Mucosa of descending colon (tissue), 3 donors: ENCODE measurements at regions not wholly inside any gene's neighbourhood (a gene's known extent, or its start where the extent isn't known, plus 50 kb on each side); places are given as distances from the start of the nearest gene placed in this dataset.
"Not testable (repeated sequence)": the region's sequence is repeated elsewhere in the genome, so short reads cannot be mapped to it uniquely, and the experiment has no call there.

Source experiments
- ATAC-seq: fragments of 200-7000 bp; cut with Tn5 transposase; one replicate; pipeline ENCODE4 v1.9.1; 2020; ENCODE audit warnings: mild to moderate bottlenecking, moderate library complexity
- DNase-seq, 3 donors: peaks; one replicate each; pipeline ENCODE4 v3.0.0-alpha.2; 2020
- H3K36me3 ChIP-seq: fragments of 200-600 bp; one replicate; pipeline ENCODE4 v1.8.0; 2021; ENCODE audit warnings: low read depth, mild to moderate bottlenecking
- H3K4me1 ChIP-seq: fragments of 200-600 bp; one replicate; pipeline ENCODE4 v1.8.0; 2021; ENCODE audit warnings: low read depth, mild to moderate bottlenecking
- H3K4me3 ChIP-seq: fragments of 200-600 bp; one replicate; pipeline ENCODE4 v1.8.0; 2021; ENCODE audit warnings: mild to moderate bottlenecking
- H3K9me3 ChIP-seq: fragments of 200-600 bp; one replicate; pipeline ENCODE4 v1.8.0; 2021; ENCODE audit warnings: mild to moderate bottlenecking
- intact Hi-C, 2 donors: fragments of 100-400 bp; cut with DNase I in 1 of 2; cut with micrococcal nuclease in 1 of 2; formaldehyde crosslinking; loops; one replicate each; pipeline versions ENCODE4 v1.11.0 to v1.11.1; 2022; cut with DNase I, micrococcal nuclease
- TF ChIP-seq, protein P1 (sequence below): fragments of 200-600 bp; IDR thresholded peaks from one replicate; pipeline ENCODE4 v1.8.0; 2022; ENCODE audit warnings: antibody characterized with exemption, mild to moderate bottlenecking
- donor health status: DM: no; HTN: no; CAD: no; lungs with moderate emphysema.
- donor health status: DM: no; HTN: no; CAD: no.
- donor health status: DM: no; HTN: yes; CAD: no.

DNA sequence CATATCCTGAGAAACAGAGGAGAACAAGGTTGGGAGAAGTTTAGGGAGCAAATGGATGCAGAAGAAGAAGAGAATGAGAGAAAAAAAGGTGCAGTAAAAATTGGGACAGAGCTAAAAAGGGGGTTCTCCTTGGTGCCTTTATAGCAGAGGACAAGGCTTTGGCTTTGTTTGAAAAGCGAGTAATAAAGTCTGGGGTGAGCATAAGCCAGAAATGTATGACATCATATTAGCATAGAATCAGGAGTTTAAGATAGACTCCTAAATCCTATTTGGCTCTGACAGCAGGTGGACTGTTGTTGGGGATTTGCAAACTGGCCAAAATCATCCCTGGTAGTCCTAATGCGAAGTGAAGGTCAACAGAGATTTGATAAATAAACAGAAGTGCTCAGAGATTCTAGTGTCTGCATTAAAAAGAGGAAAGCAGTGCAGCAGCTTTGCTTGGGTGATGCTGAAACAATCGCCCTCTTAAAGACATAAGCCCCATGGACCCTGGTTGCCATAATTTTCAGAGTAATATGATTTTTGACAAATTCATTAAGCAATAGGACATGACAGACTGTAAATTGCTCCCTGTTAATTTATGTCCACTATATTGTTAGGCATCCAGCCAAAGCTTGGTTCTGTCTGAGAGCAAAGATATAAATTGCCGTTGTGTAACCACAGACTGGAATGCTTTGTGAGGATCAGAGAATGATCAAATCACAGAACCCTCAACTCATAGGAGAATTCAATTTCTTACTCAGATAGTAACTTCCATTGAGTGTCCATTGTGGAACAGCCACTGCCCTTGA lies 385.0 kb upstream of the NFIA start:
- intact Hi-C loops, result no loop called here
- DNase-seq (no peak), ATAC-seq (no peak)
- Histone ChIP-seq H3K4me3 (no peak overlapping the region), H3K4me1 (no peaks in the 10 kb centered on the region), H3K36me3 (no peaks in the 10 kb centered on the region), H3K9me3 (no peaks in the 10 kb centered on the region)
- TF ChIP-seq, protein P1, sequence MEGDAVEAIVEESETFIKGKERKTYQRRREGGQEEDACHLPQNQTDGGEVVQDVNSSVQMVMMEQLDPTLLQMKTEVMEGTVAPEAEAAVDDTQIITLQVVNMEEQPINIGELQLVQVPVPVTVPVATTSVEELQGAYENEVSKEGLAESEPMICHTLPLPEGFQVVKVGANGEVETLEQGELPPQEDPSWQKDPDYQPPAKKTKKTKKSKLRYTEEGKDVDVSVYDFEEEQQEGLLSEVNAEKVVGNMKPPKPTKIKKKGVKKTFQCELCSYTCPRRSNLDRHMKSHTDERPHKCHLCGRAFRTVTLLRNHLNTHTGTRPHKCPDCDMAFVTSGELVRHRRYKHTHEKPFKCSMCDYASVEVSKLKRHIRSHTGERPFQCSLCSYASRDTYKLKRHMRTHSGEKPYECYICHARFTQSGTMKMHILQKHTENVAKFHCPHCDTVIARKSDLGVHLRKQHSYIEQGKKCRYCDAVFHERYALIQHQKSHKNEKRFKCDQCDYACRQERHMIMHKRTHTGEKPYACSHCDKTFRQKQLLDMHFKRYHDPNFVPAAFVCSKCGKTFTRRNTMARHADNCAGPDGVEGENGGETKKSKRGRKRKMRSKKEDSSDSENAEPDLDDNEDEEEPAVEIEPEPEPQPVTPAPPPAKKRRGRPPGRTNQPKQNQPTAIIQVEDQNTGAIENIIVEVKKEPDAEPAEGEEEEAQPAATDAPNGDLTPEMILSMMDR, result no peak

DNA sequence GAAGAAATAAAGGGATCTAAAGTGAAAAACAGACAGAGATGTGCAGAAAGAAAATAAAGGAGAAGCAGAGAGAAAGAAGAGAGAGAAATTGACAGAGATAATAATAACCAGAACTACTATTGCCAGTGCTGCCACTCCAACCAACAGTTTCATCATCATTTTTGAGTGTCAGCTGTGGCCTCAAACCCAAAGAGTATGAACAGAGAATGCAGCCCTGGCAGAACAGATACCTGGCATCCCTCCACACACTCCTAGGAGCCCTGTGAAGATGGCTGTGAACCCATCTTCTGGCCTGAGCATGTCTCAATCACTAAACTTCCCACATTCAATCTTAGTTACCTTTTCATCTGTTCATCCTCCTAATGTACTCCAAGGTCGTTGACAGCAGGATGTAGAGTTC lies 385.8 kb upstream of the NFIA start:
- Histone ChIP-seq H3K4me1 (no peaks in the 10 kb centered on the region), H3K4me3 (no peak overlapping the region), H3K36me3 (no peaks in the 10 kb centered on the region), H3K9me3 (no peaks in the 10 kb centered on the region)
- no peak for ATAC-seq
- TF ChIP-seq, protein P1, result no peak
- DNase-seq, result no peak
- intact Hi-C loops, result no loop called here

DNA sequence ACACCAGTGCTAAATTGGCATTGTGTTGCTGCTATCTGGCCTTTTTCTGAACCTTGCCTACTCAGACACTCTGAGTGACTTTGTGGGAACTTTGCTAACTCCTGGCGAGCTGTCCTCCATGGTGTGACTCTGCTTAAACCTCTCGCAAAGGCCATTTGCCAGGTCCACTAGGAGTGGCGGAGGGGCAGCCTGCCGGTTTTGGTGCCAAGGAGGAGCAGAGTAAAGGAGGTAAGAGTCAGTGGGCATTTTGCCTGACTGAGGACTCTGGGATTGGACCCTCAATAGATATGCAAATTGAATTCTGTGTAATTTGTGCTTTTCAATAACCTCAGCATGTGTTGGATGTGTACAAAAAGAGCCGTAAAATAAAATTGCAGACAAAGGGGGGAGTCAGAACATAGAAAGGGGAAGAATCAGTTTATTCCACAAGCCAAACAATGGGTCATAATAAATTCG lies 386.6 kb upstream of the NFIA start:
- no peaks in the 10 kb centered on the region for H3K36me3 ChIP-seq
- H3K4me1 ChIP-seq, result no peaks in the 10 kb centered on the region
- no peak overlapping the region for H3K4me3 ChIP-seq
- no peaks in the 10 kb centered on the region for H3K9me3 ChIP-seq
- no peak for ATAC-seq
- TF ChIP-seq, protein P1, result no peak
- DNase-seq, result no peak
- intact Hi-C loops, result no loop called here

DNA sequence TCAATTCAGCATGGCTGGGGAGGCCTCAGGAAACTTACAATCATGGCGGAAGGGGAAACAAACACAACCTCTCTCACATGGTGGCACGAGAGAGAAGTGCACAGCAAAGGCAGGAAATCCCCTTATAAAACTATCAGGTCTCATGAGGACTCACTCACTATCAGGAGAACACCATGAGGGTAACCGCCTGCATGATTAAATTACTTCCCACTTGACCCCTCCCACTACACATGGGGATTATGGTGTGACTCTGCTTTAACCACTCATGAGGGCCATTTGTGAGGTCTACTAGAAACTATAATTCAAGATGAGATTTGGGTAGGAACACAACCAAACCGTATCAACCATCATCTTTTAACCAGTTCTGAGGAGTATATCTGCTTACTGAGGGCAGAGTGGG lies 387.4 kb upstream of the NFIA start:
- intact Hi-C loops, result no loop called here
- Histone ChIP-seq H3K4me1 (no peaks in the 10 kb centered on the region), H3K36me3 (no peaks in the 10 kb centered on the region), H3K4me3 (no peak overlapping the region), H3K9me3 (no peaks in the 10 kb centered on the region)
- TF ChIP-seq, protein P1, result no peak
- ATAC-seq, result no peak
- no peak for DNase-seq

DNA sequence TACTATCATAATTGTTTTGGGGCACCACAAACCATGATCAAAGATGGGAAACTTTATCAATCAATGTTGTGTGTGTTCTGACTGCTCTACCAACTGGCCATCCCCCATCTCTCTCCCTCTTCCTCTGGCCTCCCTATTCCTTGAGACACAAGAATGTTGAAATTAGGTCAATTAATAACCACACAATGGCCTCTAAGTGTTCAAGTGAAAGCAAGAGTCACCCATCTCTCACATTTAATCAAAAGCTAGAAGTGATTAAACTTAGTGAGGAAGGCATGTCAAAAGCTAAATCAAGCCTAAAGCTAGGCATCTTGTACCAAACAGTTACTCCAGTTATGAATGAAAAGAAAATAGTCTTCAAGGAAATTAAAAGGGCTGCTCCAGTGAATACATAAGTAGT lies 390.3 kb upstream of the NFIA start:
- ATAC-seq (no peak), DNase-seq (no peak)
- intact Hi-C loops, result no loop called here
- TF ChIP-seq, protein P1, result no peak
- H3K4me1 ChIP-seq, result no peaks in the 10 kb centered on the region
- no peaks in the 10 kb centered on the region for H3K36me3 ChIP-seq
- H3K9me3 ChIP-seq, result no peaks in the 10 kb centered on the region
- no peak overlapping the region for H3K4me3 ChIP-seq

DNA sequence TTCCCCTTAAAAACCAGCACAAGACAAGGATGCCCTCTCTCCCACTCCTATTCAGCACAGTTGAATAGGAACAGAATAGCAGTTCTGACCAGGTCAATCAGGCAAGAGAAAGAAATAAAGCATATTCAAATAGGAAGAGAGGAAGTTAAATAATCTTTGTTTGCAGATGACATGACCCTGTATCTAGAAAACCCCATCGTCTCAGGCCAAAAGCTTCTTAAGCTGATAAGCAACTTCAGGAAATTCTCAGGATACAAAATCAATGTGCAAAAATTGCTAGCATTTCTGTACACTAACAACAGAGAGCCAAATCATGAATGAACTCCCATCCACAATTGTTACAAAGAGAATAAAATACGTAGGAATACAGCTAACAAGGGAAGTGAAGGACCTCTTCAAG lies 394.1 kb upstream of the NFIA start:
- H3K4me3 ChIP-seq, intact Hi-C loops, H3K36me3 ChIP-seq, H3K4me1 ChIP-seq, H3K9me3 ChIP-seq, DNase-seq, ATAC-seq: not testable (repeated sequence)
